ENCODE measurements at regions not wholly inside any gene's neighbourhood (a gene's known extent, or its start where the extent isn't known, plus 50 kb on each side); places are given as distances from the start of the nearest gene placed in this dataset.

DNA sequence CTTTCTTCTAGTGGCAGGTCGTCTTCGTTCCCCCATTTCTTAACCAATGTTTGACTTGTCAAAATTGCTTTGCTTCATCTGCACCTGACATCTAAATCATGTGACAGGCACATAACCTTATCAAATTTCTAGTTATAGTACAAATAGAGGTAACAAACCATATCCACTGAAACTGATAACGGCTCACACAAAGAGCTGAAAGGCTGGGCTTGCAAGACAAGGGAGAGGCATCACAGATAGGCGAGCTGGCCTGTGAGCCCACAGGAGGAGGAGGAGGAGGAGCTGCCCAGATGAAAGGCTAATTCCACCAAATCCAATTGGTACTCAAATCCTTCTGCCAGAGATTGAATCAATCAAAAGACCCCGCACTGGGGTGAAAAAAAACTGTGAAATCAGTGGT lies 80.2 kb upstream of the NEBL start:
- no peak for FAIRE-seq
- Histone ChIP-seq H3K9ac (ENCODE audit: control insufficient read depth, extremely low read depth, insufficient read depth, low read length) (no peak overlapping the region), H2AFZ (ENCODE audit: control insufficient read depth, low read length) (no peak overlapping the region), H3K36me3 (ENCODE audit: control insufficient read depth in 2 of 2, extremely low read depth in 1 of 2, insufficient read depth in 2 of 2, low read length in 2 of 2) (no peaks in the 10 kb centered on the region), H3K27ac (ENCODE audit: control insufficient read depth, insufficient read depth, low read length) (no peak overlapping the region), H3K9me3 (ENCODE audit: control insufficient read depth, low read depth, low read length) (no peaks in the 10 kb centered on the region), H3K9me1 (ENCODE audit: control insufficient read depth, extremely low read depth, insufficient read depth, low read length) (no peaks in the 10 kb centered on the region), H3K27me3 (ENCODE audit: control insufficient read depth, extremely low read depth, insufficient read depth, low read length) (no peaks in the 10 kb centered on the region), H3K4me3 (ENCODE audit: control insufficient read depth in 2 of 3, extremely low read depth in 1 of 3, insufficient read depth in 2 of 3, low read depth in 1 of 3, low read length in 3 of 3) (no peak overlapping the region), H4K20me1 (ENCODE audit: control insufficient read depth, extremely low read depth, insufficient read depth, low read length) (no peaks in the 10 kb centered on the region), H3K4me1 (ENCODE audit: control insufficient read depth, extremely low read depth, insufficient read depth, low read length) (no peaks in the 10 kb centered on the region), H3K4me2 (ENCODE audit: control insufficient read depth, extremely low read depth, insufficient read depth, low read depth, low read length) (no peak overlapping the region), H3K79me2 (ENCODE audit: control insufficient read depth, insufficient read depth, low read length) (no peaks in the 10 kb centered on the region)
- no peak for TF ChIP-seq EZH2 (IDR thresholded peaks at IDR 0.05; ENCODE audit: low read length)
- TF ChIP-seq, protein P1, sequence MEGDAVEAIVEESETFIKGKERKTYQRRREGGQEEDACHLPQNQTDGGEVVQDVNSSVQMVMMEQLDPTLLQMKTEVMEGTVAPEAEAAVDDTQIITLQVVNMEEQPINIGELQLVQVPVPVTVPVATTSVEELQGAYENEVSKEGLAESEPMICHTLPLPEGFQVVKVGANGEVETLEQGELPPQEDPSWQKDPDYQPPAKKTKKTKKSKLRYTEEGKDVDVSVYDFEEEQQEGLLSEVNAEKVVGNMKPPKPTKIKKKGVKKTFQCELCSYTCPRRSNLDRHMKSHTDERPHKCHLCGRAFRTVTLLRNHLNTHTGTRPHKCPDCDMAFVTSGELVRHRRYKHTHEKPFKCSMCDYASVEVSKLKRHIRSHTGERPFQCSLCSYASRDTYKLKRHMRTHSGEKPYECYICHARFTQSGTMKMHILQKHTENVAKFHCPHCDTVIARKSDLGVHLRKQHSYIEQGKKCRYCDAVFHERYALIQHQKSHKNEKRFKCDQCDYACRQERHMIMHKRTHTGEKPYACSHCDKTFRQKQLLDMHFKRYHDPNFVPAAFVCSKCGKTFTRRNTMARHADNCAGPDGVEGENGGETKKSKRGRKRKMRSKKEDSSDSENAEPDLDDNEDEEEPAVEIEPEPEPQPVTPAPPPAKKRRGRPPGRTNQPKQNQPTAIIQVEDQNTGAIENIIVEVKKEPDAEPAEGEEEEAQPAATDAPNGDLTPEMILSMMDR (optimal IDR thresholded peaks at IDR 0.05 in 1 of 3, IDR thresholded peaks at IDR 0.05 in 1 of 3, conservative IDR thresholded peaks at IDR 0.05 in 1 of 3; ENCODE audit: extremely low read depth in 1 of 3, insufficient read depth in 2 of 3, low read length in 3 of 3), result no peak
- no peak for DNase-seq (ENCODE audit: low read depth, low spot score)
- dilution Hi-C loops (cut with MboI; ENCODE audit: extremely low pct_ligation_motif_present, low sequenced_read_pairs), result no loop called here

DNA sequence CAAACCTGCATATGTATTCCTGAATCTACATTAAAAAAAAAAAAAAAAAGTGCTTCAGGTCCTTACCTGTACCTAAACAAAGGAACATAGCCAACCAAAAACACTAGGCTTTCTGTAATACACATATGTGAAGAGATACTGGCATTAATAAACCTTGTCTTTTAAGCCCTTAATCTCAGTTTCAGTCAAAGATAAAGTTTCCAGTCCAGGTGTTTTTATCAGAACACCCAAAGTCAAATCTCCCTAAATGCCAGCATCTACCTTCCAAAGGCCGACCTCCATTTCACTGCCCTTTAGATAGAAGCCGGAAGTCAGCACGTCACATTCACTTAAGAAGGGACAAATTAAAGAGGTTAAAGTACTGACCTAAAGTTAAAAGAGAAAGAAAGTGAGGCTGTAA lies 79.8 kb upstream of the NEBL start:
- Histone ChIP-seq H3K9me3 (ENCODE audit: control insufficient read depth, low read depth, low read length) (no peaks in the 10 kb centered on the region), H3K27ac (ENCODE audit: control insufficient read depth, insufficient read depth, low read length) (no peak overlapping the region), H4K20me1 (ENCODE audit: control insufficient read depth, extremely low read depth, insufficient read depth, low read length) (no peaks in the 10 kb centered on the region), H3K36me3 (ENCODE audit: control insufficient read depth in 2 of 2, extremely low read depth in 1 of 2, insufficient read depth in 2 of 2, low read length in 2 of 2) (no peaks in the 10 kb centered on the region), H2AFZ (ENCODE audit: control insufficient read depth, low read length) (no peak overlapping the region), H3K9ac (ENCODE audit: control insufficient read depth, extremely low read depth, insufficient read depth, low read length) (no peak overlapping the region), H3K4me3 (ENCODE audit: control insufficient read depth in 2 of 3, extremely low read depth in 1 of 3, insufficient read depth in 2 of 3, low read depth in 1 of 3, low read length in 3 of 3) (no peak overlapping the region), H3K9me1 (ENCODE audit: control insufficient read depth, extremely low read depth, insufficient read depth, low read length) (no peaks in the 10 kb centered on the region), H3K27me3 (ENCODE audit: control insufficient read depth, extremely low read depth, insufficient read depth, low read length) (no peaks in the 10 kb centered on the region), H3K4me2 (ENCODE audit: control insufficient read depth, extremely low read depth, insufficient read depth, low read depth, low read length) (no peak overlapping the region), H3K79me2 (ENCODE audit: control insufficient read depth, insufficient read depth, low read length) (no peaks in the 10 kb centered on the region), H3K4me1 (ENCODE audit: control insufficient read depth, extremely low read depth, insufficient read depth, low read length) (no peaks in the 10 kb centered on the region)
- no peak for TF ChIP-seq EZH2 (IDR thresholded peaks at IDR 0.05; ENCODE audit: low read length)
- TF ChIP-seq, protein P1 (optimal IDR thresholded peaks at IDR 0.05 in 1 of 3, IDR thresholded peaks at IDR 0.05 in 1 of 3, conservative IDR thresholded peaks at IDR 0.05 in 1 of 3; ENCODE audit: extremely low read depth in 1 of 3, insufficient read depth in 2 of 3, low read length in 3 of 3), result no peak
- DNase-seq (ENCODE audit: low read depth, low spot score) (no peak), FAIRE-seq (no peak)
- dilution Hi-C loops (cut with MboI; ENCODE audit: extremely low pct_ligation_motif_present, low sequenced_read_pairs), result no loop called here

Measured in keratinocyte (primary cell).